Activated T-cell treated with anti-CD3 and anti-CD28 coated beads for 48 hours (primary cell): ENCODE measurements at regions not wholly inside any gene's neighbourhood (a gene's known extent, or its start where the extent isn't known, plus 50 kb on each side); places are given as distances from the start of the nearest gene placed in this dataset.

Source experiments
- DNase-seq: peaks from one replicate; pipeline ENCODE4 v3.0.0-alpha.2; 2020; ENCODE audit warnings: low read depth

DNA sequence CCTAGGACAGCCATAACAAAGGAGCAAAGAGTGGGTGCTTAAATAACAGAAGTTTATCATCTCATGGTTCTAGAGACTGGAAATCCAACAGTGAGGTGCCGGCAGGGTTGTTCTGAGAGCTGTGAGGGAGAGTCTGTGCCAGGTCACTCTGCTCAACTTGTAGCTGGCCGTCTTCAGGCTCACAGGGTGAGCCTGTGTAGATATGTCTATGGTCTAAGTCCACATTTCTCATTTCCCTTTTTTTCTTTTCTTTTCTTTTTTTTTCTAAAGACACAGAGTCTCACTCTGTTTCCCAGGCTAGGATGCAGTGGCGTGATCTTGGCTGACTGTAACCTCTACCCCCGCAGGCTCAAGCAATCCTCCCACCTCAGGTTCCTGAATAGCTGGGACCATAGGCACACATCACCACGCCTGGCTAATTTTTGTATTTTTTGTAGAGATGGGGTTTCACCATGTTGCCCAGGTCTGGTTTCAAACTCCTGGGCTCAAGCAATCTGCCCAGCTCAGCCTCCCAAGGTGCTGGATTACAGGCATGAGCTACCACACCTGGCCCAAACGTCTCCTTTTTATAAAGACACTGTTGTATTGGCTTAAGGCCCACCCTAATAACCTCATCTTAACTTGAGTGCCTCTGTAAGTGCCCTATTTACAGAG lies 142.2 kb downstream of the SP3 start:
- no peak for DNase-seq

DNA sequence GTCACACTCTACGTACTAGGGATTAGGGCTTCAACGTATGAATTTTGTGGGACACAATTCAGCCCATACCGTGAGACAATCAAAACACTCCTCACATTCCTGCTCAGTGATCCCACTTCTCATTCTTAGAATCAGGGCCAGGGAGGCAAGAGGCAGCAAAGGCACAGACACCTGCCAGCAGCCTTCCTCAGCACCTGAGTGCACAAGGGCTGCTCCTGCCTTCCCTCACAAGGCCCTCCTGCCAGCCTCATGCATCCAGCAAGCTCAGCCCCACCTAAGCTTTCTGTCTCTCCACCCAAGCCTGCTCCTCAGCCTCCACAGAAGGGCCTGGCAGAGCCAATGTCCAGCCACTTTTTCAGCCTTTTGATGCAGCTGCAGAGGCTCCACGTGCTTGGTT lies 141.6 kb downstream of the SP3 start:
- DNase-seq: no peak

DNA sequence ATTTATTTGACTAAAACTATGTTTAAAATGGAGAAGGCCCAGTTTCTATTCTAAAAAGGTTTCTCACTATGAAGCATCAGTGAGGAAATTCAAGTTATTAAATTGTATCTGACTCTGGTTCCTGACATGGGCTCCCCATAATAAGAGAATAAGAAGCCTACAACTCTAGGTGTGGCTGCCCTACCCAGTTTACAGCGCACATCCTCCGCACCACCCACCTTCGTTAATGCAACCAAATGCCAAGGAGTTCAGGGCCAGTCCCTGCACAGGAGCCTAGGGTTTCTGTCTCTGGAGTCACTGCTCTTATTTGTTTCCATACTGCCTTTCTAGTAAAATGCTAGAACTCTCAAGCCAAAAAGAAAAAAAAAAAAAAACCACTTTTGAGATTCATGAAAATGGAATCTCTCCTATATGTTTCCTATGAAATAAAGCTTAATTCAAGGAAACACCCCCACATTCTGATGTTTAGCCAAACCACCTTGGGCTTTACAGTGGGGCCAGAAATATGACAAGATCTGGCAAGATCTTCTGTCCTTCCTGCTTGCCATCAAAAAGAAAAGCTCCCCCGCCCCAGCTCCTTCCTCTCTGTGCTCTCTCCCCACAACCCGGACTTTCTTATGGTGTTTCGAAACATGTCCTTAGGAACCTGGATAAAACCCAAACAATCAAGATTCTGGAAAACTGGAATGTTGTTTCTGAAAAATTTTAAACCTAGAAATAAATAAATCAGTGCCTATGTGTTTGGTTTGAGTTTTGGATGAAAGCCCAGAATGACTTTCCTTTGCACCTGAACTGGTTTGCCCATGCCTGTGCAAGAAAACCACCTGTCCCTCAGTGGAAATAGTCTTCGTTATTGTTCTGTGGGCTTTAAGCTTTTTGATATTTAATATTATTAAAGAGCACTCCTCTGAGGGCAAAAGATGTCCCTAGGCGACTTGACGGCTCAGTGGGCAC lies 136.7 kb downstream of the SP3 start:
- no peak for DNase-seq

DNA sequence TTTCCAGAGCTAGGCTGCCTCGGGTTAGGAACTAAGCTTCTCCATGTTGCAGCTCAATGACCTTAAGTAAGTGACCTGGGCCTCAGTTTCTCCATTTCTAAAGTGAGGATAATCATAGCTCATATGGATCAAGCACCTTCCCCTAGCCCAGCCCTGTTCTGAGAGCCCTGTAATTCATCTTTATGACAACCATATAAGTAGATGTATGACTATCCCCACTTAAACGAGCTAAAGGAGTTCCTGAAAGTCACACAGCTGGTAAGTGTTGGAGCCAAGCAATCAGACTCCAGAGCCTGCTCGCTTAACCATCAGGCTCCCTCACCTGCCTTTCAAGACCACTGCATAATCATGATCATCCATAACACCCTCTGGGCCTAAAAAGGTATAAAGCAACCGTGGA lies 135.4 kb downstream of the SP3 start:
- no peak for DNase-seq

DNA sequence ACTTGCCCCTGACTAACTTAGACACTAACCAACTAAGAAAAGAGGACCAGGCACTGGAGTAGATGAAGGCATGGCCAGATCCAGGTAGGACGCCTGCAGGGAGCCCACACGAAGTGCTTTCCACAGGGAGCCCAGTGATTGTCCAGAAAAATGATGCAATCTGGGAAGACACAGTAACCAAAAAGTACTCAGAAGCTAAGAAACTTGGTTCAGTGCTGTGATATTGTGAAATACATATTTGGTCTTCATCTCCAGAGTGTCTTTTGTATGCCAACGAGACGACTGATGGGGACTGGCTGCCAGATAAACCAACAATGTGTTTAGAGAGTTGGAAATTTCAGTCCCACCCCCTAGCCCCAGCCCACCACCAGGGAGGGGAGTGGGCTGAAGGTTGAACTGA lies 135.0 kb downstream of the SP3 start:
- DNase-seq: no peak

DNA sequence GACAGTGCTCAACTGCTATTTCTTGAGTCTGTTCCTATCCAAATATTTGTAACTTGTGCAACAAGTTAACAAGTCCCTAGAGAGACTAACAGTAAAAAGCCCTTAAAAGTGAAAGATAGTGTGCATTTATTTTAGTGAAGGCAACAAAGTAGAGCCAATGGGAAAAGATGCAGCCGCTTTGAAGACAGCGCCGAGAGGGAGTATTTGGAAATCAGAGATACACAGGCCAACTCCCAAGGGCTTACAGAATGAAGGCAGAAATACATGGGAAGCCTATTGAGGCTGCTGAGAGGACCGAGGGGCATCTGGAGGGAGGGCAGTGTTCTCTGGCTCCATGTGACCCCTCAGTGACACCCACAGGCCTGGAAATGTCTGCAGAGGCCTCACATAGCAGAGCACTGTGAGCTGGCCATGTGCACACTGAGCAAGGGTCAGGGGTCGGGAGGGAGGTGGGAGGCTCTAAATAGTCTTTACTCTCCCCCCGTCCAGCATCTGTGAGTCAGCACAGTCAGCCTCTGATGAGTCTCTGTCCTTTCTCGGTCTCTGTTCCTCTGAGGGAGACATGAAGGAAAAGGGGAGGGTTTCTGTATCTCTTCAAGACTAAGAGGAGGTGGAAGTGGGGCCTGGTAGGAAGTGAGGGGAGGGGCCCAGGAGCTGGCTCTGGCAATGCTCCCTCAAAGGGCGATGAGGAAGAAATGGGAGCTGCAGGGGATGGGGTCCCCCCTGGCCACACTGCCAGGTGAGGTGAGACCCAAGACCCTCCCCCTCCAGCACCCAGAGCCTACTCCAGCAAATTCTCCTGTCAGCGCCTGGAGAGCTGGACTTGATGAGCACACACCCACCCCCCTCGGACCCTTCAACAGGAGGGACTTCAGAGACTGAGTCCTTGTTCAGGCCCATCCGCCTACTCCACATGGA lies 133.6 kb downstream of the SP3 start:
- DNase-seq: no peak

DNA sequence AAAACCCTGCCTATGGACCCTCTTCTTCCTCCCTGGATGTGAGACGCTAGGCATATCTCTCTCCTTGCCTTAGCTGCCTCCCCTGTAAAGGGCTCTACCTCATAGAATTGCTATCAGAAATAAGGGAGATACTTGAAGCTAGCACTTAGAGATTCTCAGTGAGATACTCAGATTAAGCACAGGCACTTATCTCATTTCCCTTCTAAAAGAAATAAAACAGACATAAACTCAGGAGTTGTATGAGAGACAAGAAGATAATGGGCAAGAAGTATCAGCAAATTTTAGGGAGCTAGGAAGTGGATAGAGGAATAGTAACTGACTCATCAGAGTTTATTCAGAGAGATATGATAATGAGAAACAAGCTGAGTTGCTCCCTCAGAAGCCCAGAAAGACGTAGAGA lies 131.0 kb downstream of the SP3 start:
- DNase-seq: no peak

DNA sequence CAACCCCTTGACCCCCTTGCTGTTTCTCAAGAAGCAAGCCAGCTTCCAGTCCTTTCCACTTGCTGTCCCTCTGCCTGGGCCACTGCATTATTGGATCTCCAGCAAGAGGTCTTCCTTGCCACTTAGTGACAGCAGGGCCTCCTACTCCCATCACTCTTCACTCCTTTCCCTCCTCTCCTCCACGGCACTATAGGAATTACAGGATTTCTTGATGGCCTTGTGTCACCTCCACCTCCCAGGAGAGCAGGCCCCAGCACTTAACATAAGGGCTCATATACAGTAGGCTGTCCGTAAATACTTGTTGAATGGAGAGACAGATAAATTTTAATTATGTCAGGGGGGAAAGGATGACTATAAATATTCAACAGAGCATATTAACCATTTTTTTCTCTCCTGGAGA lies 129.4 kb downstream of the SP3 start:
- no peak for DNase-seq

DNA sequence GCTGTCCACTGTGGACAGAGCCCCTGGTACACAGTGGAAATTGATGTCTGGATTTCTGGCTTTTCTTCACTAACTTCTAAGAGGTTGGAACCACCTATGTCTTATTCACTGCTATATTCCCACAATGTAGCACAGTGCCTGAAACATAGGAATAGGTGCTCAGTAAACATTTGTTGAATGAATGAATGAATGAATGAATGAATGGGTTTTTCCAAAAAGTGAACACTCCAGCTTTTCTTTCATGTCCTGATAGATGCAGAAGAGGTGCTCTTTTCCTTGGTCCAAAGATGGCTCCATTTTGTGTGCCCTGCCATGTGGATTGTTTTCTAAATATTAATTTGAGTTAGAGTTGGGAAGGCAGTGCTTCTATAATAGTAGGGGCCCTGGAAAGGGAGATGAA lies 124.1 kb downstream of the SP3 start:
- DNase-seq: no peak

DNA sequence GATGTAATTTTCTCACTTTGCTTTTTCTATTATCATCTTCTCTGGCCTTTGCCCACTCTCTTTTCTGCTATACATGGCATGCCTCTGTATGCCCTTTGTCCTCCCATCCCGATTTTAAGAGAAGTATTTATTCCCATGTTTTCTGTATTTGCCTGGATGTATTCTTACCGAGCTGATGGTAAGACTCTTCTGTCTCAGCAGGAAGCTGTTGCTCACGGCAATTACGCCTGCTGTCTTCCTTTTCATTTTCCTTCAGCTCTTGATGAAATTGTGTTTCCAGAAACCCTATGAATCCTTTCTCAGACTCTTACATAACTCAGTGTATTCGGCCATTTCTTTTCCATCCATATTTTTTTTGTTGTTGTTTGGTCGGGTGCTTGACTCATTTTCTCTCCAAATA lies 121.6 kb downstream of the SP3 start:
- no peak for DNase-seq

DNA sequence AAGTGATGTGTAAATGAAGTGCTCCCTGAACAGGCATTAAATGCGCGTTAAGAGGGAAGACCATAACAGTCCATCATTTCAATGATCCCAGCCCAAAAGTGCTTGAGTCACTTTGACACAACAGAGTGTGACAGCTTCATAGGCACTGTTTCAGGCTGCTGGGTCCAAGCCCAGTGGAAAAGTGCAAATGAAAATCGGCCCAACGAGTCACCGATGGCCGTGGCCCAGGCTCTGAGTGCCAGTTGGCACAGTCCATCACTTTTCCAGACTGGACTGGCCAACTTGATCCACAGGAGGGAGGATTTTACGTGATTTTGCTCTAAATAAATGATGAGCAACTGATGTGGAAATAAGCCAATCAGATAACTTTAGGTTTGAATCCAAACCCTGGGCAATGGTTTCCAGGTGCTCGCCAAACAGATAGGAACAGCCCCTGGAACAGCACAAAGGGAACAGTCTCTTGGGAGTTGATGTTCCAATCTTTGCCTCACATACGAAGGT lies 114.0 kb downstream of the SP3 start:
- DNase-seq: no peak

DNA sequence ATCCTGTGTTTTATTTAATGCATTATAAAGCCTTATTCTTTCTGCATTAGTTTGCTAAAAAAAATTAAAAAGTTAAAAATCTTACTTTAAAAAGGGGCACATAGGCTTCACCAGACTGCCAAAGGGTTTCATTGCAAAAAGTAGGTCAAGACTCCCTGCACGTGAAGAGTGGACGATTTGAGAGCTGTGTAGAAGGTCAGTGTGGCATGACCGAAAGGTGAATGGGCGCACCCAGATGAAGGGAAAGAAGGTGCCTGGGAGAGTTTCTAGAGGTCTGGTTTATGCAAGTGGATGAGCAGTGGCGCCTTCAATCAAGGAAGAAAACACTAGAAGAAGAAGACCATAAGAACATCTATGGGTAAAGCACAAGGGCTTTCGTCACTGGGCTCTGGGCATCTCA lies 111.0 kb downstream of the SP3 start:
- no peak for DNase-seq

DNA sequence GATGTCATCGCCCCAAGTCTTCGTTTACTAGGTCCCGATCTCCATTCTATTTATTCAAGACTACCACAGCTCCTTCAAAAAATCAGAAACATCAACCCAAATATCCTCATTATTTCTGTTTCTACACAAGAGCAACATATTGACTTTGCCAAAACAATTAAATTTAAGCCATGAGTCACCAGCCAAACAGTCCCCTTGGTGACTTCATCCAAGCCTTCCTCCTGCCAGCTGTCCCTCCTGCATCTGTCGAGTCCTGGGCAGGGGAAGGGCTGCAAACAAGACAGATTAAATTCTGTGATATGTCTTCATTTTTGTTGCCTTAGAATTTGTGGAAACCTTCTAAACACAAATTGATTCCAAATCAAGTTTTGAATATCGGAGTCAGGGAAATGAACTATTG lies 110.3 kb downstream of the SP3 start:
- no peak for DNase-seq

DNA sequence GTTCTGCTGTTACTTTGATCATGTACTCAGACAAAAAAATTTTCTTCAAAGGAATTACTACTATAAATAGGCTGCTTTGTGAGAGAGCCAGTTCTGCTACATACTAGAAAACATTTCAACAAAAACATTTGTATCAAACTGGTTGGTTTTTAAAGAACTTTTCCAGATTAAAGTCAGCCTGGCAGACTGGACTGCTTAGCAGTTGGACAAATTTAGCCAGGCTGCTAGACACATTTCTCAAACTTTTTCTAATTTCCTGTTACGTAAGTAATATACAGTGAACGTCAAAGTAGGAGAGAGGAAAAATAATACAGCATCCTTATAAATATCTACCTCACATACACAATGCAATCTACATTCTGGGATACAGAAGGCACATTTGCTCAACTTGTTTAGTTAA lies 109.5 kb downstream of the SP3 start:
- no peak for DNase-seq
